Hepatic stellate cell (primary cell): ENCODE measurements at regions not wholly inside any gene's neighbourhood (a gene's known extent, or its start where the extent isn't known, plus 50 kb on each side); places are given as distances from the start of the nearest gene placed in this dataset.

Experiments used
- DNase-seq: peaks from one replicate; pipeline ENCODE4 v3.0.0; 2011; ENCODE audit warnings: low spot score

DNA sequence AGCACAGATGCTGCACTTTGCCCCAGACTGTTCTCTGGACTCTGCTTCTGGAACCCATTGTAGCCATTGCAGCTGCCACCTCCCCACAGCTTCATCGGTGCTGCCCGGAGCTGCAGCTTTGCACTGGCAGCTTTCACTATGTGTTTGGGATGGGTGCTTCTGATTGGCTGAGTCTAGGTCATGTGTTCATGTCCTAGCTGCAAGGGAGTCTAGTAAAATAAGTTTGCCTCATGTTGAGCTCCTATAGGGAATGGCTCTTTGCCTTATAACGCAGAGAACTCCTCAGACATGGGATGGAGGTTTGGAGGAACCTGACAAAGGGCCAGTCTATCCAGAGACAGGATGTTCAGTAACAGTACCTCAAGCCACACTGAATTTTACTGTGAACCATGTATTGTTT is 268.0 kb downstream of the BMP7 start:
- DNase-seq = no peak

DNA sequence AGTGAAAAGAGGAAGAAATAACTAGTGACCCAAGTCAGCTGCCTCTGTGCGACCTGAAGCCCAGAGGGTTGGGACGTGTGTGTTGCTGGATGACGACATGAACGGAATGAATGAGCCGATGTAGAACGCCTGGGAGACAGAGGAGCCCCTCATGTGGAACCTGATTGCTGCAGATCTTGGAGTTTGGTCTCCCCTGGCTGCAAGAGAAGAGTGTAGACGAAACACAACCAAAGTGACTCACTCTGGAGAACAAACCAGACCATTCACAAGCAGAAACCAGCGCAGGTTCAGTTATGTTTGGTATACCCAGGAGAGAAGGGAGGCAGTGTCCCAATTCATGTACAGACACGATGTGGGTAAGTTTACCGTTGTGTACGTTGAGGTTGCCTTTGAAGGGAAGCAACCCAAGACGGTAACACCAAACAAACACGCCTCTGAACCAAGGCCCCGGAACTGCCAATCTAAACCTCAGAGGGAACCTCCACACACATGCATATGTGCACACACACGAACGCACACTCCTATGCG is 265.9 kb downstream of the BMP7 start:
- DNase-seq = no peak

DNA sequence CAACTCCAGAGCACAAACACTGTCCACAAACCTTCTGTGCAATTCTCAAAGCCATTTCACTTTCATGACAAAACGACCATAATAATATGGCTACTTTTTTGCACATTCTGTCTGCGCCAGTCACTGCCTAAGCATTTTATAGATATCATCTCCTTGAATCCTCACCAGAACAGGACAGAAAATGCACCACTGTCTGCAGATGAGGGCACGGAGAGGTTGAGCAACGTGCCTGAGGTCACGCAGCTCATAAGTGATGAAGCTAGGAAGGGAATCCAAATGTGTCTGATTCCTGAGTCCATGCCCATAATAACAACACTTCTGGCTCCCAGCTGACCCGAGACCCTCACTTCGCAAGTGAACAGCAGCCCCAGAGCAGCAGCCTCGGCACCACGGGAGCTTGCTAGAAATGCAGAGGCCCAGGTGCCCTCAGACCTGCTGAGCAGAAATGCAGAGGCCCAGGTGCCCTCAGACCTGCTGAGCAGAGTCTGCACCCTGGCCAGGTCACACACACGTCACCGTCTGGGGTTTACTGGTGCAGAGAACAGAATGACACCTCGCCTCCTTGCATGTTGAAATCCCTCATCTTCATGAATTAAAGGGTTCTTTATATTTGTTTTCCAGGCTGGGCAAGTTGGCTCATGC is 265.2 kb downstream of the BMP7 start:
- no peak for DNase-seq

DNA sequence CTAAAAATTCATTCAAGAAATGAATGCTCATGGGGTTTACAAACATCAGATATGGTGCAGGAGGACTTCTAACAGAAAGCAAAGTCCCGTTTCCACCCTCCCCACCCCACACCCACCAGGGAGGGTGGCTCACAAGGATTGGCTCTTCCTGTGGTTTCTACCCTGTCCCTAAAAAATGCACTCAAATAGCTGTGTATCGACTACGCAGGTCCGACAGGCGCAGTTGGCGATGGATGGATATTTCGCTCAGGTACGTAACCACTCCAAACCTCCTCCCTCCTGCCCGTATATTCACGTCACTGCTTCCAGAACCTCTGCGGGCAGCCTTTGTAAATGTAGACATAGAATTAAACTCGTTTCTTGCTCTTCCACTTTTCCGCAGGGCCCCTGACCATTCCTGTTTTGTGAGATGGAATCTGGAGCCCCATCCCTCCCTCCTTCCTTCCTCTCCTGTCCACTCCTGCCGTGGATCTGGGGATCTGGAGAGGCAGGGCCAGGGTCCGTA is 264.3 kb downstream of the BMP7 start:
- no peak for DNase-seq

DNA sequence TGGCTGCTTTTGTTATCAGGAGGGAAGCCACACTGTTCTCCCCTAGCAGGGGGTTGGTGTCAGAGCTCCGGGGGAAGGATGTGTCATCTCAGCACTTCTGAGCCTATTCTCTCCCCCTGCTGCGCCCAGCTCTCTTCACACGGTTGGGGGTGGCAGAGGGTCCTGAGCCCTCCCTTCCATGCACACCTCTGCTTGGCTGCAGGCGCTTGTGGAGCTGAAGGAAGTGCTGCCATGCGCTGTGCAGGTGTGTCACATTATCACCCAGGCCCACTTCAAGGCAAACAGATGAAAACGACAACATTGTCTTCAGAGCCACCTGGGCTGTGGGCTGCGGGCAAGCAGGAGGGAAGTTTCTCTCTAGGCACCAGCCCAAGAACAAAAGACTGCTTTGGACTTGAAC is 263.4 kb downstream of the BMP7 start:
- DNase-seq = no peak

DNA sequence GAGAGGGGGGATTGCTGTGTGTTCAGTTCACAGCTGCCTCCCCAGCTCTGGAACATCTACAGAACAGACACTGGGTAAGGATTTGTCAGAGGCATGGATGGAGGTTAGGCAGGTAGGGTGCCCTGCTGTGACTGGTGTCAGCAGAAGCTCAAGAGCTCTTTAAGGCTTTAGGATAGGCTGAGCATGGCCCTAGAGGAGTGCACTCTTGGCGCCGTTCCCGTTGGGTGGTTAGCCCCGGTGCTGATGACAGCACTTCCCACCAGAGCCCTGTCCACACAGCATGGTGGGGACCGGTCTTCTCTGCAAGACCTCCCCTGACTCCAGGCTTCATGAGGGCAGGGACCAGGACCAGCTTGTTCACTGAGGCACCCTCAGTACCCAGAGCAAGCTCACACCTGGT is 262.0 kb downstream of the BMP7 start:
- DNase-seq = no peak

DNA sequence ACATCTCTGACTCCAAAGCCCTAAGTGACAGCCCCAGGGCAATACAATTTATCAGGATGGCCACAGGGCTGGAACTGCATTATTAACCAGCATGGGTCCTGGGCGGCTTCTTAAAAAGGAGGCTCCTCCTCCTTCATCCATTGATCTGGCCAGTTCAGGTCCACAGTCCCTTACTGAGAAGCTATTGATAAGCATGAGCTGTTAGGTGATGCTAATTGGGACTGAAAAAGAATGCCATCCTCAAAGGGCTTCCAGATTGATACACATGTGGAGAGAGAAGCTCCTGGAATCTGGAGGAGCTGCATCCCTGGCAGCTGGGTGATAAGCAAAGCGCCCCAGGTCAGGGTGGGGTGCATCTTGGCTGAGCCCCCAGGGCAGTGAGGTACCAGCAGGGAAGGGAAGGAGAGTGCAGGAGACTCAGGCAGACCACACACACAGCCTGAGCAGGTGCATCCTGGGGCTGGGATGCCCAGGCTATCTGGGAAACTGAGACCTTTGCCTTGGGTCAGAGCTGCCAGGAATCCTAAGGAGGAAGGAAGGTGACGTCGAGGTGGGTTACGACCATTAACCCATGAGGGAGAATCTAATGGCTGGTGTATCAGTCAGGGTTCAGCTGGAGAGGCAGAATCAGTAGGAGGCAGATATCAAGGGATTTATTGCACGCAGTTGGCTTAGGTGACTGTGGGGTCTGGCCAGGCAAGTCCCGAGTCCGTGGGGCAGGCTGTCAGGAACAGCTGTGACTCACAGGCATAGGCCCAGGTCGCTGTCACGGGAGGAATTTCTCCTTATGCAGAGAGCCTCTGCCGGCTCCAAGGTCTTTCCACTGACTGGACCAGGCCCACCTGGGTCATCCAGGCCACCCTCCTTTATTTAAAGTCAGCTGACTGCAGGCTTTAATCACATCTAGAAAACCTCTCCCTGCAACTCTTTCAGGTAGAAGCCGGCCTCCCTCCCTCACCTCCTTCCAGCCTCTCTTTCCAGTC is 261.2 kb downstream of the BMP7 start:
- DNase-seq = no peak

DNA sequence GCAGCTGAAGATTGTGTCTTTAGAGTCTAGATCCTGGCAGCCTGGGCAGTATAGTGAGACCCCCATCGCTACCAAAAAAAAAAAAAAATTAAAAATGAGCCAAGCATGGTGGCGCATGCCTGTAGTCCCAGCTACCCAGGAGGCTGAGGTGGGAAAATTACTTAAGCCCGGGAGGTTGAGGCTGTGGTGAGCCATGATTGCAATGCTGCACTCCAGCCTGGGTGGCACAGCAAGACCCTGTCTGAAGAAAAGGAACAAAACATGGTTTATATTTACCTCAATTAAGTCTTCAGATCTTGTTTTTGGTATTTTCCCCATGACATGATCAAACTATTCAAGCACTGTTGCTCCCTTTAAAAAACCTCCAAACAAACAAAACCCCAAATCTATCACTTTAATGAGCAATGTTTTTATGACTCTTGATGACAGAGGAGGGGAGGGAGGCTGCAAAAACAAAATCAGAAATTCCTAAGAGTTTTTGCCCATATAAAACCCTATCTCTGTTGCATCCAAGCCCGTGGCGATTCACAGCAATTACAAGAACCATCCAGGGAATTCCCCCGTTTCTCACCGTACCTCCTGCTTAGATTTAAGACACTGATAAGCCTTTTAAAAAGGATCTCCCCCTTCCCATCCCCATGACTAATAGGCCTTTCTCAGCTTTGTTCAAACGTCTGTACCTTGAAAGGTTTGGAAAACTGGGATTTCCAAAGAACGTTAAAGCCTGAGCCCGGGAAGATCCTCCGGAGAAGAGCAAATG is 259.9 kb downstream of the BMP7 start:
- no peak for DNase-seq

DNA sequence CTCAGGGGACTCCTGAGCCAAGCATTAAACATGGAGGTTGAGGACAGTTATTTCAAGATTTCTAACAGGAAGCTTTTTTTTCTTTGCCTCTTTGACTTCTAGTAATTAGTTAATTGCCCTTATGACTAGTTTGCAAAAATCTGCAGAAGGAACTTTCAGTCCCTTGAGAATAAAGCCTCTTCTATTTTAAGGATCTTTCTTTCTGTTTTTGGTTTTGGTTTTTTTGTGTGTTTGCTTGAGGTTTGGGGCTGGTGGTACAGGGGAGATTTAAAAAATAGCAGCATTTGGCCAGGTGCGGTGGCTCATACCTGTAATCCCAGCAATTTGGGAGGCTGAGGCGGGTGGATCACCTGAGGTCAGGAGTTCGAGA is 259.3 kb downstream of the BMP7 start:
- DNase-seq = no peak

DNA sequence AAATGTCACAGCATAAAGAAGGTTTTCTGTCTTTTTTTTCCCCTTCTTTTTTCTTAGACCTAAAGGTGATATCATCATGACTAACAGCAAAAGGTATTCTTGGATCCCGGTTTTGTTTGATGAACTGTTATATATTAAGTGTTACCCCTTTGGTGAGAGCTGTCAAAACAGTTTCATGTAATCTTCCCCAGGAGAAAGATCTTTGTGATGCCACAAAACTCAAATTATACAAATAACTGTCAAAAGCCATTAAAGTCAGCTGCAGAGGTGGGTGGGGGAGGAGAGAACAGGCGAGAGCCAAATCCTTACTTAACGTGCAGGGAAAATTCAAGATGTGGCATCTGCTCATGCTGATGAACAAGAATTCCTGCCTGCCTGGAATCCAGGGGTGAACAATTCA is 258.2 kb downstream of the BMP7 start:
- no peak for DNase-seq

DNA sequence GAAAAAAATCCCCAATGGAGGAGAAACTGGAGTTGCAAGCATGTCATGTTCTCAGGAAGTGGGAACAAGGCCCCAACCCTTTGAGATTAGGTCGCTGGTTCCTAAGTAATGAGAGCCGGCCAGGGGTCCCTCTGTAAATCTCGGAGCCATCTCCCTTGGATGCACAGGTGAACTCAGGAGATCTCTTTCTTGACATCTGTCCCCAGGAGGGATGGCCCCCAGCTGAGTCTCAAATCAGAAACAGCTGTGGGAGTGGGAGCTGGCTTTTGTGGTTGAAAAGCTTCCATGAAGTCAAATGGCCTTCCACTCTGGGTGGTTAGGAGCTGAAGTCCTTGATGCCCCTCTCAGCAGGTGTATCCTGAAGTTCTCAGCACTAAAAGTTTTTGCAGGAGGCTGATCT is 257.1 kb downstream of the BMP7 start:
- no peak for DNase-seq

DNA sequence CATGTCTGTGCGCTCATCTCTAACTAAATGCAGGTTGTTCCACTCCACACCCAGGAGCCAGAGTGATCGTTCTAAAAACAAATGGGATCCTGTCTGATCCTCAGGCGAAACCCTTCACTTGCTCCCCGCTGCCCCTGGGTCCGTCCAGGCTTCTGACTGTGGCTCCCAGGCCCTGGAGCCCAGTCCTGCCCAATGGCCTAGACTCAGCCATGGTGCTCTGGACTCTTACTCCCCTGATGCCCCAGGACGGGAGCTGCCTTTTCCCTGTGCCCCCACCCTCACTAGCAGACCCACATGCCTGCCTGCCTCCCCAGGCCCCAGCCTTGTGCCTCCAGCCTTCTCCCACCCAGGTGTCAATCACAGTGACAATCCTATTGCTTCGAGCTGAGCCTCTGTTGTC is 256.7 kb downstream of the BMP7 start:
- DNase-seq = no peak

DNA sequence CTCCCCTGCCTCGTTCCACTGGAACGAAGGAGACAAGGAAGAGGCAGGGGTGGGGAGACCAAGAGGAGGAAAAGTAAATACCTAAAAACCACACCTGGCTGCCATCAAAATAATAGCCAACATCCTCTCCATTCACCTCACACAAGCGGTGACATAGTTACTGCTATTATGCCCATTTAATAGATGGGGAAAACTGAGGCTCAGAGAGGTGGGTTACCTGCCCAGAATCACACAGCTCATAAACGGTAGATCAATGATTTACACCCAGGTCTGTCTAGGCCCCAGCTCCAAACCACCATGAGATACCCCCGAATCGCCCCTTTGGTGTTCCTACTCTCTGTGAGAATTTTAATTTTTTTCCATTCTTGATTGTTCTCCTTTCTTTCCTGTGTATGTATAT is 253.8 kb downstream of the BMP7 start:
- no peak for DNase-seq

DNA sequence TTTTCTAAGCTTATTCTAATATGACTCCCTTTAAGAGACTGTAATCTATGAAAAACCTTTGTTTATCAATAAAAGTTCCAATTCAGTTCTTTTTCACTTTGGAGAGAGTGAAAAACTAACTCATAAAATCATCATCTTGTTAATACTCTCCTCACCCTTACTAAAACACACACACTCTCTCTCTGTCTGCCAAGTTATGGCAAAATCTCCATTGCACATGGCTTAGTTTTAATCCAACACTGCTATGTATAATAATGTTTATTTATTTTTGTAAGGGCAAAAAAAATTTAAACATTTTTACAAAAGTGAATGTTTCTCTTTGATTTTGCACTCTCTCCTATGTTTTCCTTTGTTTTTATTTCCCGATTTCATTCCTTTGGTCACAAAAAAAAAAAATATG is 253.2 kb downstream of the BMP7 start:
- DNase-seq = no peak

DNA sequence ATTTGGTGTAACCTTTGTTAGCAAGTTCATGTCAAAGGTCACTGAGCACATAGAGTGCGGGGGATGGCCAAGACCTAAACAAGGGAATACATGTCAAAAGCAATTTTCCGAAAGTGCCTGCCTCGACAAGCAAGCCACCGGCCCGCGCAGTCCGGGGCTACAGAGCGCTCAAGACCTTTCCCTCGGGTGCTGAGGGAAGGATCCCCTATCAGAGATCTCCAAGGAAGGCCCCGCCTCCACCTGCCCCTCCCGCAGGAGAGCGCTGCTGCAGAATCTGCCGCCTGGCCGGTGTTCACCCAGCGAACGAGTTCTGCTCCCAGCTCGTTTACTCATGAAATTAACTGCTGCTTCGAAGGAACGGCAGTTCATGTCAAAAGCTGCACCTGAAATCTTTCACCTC is 252.7 kb downstream of the BMP7 start:
- no peak for DNase-seq

DNA sequence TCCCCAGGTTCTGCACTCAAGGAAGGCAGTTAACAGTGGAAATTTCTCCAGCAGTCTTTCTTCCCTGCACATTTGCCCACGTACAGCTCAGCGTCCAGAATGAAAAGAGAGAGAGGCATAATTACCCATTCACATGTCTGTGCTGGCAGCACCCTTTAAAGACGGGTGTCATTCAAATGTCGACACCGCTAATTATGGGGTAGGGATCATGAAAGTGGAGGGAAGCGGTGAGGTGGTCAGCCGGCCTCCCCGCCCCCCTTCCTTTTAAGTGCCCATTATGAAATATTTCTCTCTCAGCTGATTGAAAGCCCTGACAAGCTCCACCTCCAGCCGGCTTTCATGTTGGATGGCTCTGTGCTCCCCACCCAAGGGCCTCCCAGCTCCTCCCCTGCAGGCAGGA is 246.1 kb downstream of the BMP7 start:
- DNase-seq = no peak

DNA sequence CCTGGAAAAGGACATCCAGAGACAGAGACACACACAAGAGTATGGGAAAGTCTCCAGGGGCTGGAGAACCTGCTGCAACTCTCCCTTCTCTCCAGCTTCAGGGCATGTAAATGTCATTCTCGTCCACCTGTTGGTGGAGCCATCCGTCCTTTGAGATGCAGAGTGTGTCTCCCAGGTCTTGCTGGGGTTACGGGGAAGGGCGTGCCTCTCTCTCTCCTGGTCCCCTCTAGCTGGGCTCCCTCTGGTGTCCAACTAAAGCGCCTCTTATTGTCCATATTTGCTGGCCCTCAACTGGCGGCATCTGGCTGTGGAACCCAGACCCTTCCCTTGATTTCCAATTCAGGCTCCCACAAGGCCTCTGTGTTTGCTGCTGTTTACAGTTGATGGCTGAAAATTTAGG is 244.1 kb downstream of the BMP7 start:
- no peak for DNase-seq

DNA sequence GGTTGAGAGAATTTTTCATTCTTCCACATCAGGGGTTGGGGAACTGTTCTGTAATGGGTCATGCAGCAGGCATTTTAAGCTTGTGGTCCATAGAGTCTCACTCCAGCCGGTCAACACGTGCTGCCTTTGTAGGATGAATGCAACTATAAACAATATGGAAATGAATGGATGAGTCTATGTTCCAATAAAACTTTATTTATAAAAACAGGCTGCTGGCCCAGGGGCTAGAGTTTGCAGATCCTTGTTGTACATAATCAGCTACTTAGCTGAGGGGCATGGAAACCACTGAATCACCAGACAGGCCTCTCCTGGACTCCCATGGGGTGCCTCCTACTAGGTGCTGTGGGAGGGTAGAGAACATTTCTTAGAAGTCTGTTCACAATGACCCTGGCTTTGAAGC is 243.4 kb downstream of the BMP7 start:
- DNase-seq = no peak

DNA sequence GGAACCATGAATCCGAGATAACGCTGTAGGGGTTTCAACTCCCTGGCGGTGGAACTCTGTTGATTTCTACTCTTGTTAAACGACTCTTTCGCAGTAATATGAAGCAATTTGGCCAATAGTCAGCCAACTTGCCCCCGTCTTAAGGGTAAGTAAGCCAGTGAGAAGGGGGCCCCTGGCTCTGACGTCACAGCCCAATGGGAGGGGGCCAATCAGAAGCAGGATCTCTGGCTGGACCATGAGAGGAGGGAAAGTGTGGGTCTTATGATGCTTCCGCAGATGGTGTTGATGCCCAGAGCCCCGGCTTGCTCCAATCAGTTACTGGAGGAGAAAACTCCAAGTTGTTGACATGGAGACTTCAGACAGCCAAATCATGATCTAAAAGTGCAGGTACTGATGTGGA is 242.4 kb downstream of the BMP7 start:
- DNase-seq = no peak

DNA sequence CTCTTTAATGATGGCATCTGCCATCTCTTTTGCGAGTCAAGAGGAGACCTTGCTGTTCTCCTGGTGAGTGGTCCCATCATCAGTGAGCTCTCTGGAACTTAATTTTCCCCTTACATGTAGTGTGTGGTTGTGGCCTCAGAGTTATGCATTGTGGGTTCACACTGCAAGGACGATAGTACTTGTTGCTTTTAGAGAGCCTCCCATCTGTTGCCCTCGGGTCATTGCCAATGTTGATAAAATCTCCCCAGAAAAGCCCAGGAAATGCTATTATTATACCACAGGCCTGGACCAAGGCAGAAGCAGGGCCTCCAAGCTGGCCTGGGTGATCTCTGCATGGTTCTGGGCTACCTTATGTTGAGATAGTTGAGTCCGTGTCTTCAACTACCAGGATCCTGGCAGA is 241.6 kb downstream of the BMP7 start:
- no peak for DNase-seq

DNA sequence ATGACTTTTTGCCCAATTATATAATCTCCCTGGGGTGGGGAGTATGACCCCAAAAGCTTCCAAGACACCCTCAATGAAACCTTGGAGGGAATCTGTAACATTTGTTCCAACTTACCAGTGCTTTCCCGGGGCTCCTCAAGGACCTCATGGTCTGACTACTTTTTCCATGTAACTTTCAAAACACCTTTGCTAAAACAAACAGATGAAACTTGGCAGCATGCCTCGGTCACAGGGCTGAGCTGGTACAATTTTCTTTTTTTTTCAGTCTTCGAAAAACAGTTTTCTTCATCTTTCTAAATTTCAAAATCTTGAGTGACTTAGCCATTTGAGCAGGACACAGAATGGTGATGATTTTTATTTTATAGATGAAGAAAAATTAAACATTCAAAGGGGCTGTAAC is 241.2 kb downstream of the BMP7 start:
- DNase-seq = no peak

DNA sequence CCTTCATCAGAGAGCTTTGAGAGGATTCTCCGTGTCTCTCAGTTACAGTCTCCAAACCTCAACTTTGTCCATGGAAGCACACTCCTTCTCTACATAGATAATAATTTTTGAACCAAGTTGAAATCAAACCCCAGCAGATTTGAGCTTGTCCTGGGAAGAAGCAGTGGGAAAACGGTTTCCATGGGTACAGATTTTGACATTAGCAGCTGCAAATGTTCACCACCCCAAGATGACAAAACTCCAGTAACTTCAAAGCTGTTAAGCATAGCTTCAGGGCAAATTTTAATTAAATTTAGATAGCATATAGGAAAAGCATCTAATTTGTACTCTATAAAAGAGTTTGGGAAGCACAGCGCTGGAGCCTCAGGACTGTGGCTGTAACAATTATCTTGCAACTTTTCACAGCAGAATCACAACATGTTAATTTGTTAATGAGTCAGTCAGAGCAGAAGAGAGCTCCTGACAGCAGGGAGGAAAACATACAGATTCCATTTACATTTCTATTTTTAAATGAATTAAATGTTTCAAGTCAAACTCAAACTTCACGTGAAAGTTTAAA is 240.7 kb downstream of the BMP7 start:
- DNase-seq = no peak
